ELF-1 (cell line): ENCODE measurements at regions not wholly inside any gene's neighbourhood (a gene's known extent, or its start where the extent isn't known, plus 50 kb on each side); places are given as distances from the start of the nearest gene placed in this dataset.
"Not testable (repeated sequence)": the region's sequence is repeated elsewhere in the genome, so short reads cannot be mapped to it uniquely, and the experiment has no call there.

Experiments
- DNase-seq: peaks from one replicate; pipeline ENCODE4 v3.0.0-alpha.2; 2016; ENCODE audit warnings: low read depth, low spot score

DNA sequence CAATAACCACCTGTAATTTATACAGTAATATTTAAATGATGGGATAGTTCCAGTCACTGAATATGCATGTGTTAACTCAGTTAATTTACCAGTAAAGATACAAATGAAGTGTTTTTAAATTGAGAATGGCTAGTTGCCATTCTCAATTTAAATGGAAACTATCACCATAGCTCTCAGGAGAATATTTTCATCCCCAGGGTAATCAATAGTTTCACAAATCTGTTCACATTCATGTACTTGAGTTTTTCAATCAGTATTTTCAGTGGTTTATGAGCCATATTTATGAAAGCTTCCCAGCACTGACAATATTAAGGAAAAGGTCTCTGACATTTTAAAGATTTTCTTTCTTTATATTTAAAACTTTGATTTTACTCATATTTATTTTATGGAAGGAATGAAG, 439.3 kb downstream of the MAT2B start:
- no peak for DNase-seq

DNA sequence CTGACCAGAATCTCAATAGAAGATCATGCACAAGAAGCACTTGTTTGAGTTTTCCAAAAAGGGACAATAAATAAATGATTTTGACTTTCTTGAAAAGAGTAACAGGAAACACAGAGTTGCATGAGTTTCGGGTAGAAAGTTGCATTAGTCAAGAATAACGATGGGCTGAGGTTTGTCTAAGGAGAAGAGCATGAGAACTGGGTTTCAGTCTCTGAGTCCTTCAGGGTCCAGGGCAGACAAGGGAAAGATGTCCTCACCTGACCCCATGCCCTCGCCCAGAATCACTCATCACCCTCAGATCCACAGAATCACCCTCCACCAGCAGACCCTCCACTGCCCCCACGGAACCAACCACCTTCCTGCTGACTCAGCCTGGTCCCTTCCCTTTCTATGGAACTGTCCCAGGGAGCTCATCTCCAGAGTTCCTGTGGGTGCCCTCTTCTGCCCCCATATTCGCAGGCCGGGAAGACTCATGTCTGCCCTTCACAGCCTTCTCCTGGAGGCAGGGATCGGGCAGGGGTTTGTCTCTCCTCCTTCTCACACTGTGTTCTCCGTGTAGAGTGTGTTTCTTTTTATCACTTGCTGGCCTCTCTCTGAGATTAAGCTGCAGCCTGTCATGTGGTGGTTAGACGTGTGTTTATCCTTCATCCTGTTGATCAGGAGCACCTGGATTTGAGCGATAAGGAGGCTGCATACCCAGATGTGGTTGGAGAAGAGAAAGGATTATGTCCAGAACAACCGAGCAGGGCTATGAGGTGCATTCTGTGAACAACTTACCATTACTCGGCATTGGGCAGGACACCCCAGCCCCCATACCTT, 442.6 kb downstream of the MAT2B start:
- DNase-seq = no peak

DNA sequence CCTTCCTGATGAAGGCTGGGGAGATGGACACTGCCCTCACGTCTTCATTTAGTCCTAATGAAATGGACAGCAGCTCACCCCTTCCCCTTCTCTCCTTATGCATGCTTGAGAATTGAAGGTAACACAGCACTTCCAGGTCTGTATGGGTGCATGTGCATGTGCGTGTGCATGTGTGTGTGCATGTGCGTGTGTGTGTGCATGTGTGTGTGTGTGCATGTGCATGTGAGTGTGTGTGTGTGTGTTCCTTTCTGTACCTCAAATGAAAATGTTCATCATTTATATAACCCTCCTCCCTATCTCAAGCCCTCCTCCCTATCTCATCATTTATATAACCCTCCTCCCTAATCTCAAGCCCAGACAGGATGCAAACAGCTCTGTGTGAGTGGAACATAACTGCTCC, 444.8 kb downstream of the MAT2B start:
- no peak for DNase-seq

DNA sequence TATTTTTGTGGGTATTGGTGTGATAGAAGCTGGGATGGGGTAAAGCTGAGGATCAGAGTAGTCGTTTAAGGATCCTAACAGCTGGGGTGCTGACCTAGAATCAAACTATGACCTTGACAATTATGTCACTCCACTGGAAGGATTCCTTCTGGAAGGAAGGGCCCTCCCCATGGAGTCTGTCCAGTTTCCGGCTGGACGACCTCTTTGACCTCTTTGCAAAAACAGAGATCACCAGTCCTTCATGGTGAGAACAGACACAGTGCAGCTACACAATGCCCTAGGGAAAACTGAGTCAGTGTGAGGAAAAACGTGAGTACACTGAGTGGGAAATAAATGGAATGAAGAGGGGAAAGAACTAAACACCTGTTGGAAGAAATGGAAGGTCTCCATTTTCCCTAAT, 445.6 kb downstream of the MAT2B start:
- DNase-seq = no peak

DNA sequence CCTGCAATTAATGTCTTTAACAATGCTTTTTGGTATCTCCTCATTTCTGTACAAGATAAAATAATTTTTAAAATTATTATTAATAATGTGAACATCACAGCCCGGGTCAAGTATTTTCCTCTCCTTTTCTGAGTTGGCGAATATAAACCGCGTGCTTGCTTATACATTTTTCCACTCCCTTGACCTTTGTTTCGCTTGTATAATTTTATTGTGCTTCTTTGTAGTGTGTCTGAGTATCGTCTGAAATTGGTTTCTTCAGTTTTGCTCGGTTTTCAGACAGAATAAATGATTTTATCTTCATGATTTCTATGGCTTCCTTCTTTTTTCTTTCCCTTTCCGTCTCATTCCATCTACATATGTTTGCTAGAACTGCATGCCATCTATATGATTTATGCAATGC, 448.5 kb downstream of the MAT2B start:
- DNase-seq = no peak

DNA sequence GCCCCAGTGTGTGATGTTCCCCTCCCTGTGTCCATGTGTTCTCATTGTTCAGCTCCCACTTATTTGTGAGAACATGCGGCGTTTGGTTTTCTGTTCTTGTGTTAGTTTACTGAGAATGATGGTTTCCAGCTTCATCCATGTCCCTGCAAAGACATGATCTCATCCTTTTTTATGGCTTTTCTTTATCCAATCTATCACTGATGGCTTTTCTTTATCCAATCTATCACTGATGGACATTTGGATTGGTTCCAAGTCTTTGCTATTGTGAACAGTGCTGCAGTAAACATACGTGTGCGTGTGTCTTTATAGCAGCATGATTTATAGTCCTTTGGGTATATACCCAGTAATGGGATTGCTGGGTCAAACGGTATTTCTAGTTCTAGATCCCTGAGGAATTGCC, 455.8 kb downstream of the MAT2B start:
- DNase-seq = not testable (repeated sequence)

DNA sequence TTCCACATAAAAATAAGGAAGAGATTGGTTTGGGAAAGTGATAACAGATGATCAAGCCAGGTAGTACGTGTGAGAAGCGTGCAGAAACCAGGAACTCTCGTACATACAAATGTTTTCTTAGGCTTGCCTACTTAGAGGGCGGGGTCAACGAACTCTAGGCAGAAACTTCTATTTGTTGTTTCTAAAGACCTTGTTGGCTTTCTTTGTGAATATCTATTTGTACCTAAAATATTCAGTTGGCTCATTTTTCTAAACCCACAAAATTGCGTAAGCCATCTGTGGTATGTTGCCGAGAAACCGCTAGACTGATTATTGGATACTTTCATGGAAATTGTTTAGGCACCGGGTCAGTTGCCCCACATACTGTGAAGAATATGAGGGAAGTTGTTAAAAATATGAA, 458.5 kb downstream of the MAT2B start:
- DNase-seq = no peak

DNA sequence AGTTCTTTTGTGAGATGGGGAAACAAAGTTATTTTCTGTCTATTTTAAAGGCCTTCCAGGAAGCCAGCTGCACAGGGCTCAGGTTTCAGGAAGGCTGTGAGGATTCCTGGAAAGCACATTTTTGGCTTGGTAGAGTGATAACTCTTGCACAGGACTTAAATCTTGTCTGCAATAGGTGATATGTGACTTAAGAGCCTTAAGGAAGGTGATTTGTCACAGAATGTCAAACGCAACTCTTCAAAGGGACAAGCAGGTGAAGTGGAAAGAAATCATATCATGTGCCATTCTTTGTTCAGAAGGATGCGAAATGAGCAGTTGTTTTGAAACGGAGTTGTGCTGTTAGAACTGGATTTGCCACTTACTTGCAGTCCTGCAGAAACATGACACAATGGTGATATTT, 459.3 kb downstream of the MAT2B start:
- no peak for DNase-seq

DNA sequence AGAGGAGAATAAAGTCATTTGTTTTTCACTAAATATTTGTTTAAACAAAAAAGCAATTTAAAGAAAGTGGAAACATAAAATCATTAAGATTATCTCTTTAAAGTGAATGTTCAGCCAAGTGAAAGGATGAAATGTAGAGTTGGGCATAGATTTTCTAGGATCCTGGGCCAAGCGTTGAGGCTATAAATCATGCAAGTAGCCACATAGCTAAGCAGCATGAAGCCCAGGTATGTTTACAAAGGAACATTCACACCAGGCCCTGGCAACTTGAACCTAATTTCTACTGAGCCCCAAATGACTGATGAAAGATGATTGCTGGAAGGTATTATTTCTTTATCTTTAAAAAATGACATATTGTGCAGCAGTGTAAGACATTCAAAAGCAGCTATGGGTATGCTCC, 461.8 kb downstream of the MAT2B start:
- no peak for DNase-seq

DNA sequence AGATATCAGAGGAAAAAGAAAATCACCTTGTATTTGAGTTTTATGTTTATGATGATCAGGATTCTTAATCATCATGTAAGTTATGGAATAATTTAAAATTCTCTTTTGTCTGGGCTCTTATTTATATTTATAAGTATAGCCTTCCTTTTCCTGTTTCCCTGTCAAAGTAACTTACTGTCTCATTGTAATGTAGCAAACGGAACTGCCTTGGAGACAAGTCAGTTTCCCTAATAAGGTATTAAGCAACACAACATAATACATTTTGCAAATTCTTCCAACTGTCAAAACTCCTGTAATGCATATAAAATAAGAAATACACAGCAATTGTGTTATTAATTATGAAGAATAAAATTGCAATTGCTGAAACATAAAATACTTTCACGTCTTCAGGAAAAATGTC, 463.2 kb downstream of the MAT2B start:
- no peak for DNase-seq

DNA sequence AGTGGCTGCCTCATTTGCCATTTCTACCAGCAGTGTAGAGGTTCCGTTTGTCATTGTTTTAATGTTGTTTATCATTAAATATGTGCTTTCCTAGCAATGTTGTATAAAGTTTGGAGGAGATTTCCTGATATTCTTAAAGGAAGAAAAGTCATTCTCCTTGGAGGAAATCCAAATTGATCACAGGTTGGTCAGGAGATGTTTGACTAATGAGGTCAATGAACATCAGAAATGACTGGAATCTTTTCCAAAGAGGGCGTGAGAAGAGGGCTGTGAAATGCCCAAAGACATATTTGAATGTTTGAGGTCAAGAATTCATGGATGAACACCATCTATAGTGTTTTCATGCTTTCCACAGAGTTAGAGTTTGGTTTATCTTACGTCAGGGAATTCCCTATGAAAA, 471.3 kb downstream of the MAT2B start:
- no peak for DNase-seq

DNA sequence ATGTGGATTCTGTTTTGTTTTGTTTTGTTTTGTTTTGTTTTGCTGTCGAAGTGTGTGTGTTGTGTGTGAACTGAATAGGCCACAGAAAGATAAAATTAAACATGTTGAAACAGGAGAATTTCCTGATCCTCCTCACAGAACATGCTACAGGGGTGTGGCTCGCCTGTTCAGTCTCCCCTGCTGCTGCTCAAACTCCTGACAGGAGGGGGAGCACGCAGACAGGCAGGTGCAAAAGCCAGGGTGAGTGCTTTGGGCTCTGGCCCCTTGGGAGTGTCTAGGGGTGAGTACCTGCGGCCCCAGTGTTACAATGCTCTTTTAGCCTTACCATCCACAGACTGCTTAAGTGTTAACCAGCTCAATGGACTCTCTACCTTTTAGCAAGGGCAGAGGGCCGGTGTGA, 473.5 kb downstream of the MAT2B start:
- DNase-seq = peak; percentile 8

DNA sequence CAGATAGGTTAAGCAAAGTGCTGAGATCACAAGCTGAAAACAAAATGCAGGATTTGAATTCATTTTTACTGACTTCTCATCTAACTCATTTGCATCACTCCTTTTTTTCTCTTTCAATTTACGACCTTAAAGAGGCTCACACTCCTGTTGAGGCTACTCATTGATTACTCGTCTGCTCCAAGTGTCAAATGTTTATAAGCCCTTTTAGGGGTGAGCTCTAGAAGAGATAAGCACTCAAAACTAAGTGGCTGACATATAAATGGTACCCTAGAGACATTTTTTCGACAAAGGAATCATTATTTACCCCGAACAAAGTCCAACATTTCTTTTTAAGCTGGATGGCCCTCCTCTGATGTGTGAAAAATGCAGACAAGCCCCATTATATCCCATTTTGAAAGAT, 483.1 kb downstream of the MAT2B start:
- DNase-seq = no peak

DNA sequence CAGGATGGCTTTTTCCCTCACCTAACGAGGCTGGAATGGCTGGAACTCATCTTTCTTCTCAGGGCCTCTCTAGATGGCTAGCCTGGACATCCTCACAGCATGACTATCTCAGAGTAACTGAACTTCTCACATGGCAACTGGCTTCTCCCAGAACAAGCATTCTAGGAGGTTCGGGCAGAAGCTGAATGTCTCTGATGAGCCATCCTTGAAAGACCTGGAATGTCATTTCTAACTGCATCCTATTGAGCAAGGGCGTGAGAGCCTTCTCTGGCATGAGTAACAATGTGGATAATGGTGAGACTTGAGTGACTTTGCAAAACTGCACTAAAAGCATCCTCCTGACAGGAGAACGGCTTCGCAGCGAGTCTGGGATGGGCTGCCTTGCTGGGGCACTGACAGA, 487.7 kb downstream of the MAT2B start:
- DNase-seq = no peak

DNA sequence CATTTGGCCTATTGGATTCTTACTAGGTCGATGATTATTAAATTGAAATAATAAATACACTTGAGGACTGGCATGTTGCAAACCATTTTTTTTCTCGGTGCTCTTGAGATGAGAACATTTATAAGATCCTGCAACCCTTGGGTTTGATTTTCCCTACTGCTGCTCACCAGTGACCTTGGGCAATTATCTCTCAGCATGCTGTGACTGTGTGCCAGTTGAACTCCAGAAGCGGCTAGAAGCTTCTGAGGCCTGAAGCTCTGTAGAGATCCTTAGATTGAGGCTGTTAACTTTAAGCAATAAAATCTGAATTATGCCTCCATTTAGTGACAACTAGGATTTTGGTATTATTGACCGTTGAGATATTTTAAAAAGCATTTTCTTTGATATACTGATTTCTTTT, 489.8 kb downstream of the MAT2B start:
- DNase-seq = no peak

DNA sequence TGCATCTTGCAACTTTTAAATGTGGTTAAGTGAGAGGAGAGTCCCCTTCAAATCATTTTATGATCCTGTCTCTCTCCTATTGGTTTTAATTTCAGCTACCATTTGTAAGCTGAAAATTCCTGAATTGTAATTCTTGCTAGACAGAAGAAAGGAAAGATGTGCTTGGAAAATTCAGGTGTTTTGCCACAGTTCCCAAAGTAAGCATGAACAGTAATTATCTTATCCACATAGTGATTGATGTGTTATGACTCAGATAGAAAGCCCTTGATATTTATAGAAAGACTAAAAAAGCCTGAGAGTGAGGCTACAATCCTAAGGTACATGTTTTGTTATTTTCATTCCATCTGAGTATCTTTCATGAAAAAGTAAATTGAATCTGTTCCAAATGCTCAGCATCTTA, 492.5 kb downstream of the MAT2B start:
- DNase-seq = no peak

DNA sequence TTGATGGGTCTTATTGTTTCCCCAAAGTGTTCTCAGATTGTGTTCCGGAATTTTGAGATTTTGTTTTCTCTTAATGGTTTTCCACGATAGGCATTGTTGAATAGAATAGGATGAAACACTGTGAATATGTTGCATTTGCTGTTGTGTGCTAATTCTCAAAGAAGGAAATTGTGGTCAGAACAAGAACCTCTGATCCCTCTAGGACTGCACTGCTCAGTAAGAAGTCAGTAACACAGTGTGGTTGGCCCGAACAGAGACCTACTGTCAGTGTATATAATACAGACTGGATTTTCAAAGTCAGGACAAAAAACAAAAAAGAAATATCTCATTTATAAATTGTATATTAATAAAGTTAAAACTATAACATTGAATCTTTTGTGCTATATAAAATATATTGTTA, 494.8 kb downstream of the MAT2B start:
- DNase-seq = no peak

DNA sequence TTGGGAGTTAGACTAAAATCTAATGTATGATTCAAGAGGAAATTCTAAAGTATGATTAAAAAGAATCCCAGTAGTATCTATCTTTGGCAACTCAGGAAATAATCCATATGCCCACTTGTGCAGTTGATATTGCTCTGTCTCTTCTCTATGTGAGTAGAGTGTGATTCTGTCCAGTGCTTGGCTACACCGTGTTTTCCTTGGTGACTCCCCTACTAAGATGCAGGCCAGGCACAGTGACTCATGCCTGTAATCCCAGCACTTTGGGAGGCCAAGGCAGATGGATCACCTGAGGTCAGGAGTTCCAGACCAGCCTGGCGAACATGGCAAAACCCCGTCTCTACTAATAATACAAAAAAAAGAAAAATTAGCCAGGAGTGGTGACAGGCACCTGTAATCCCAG, 495.4 kb downstream of the MAT2B start:
- no peak for DNase-seq

DNA sequence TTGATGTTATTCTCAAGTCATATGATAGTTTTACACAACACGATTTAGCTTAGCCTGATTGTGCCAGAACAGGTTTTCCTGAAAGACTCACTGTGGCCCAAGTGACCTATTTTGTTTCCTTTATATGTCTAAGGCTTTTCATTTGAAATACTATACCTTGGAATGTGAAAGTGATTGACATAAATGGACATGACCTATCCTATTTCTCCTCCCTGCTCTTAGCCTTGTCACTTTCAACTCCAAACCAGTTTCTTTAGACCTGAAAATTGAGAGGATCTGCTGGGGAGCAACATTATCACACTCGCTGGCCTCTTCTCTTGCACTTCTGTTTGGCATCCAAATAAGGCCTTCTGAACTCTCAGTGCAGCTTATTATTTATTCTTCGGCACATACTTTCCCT, 496.8 kb downstream of the MAT2B start:
- DNase-seq = no peak

DNA sequence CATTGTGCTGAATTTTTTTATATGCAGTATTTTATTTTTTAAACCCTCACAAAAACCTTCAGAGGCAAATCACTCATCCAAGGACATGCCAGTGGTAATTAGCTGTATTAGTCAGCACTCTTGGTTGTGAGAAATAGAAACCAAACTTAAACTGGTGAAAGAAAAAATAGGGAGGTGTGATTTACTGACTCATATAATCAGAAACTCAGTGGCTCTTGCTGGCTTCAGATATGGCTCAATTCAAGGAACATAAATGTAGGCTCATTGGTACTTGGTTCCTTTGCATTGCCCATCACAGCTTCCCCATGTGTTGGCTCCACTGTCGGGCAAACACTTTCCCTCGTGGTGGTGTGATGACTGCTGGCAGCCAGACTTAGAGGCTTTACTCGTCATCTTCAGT, 497.2 kb downstream of the MAT2B start:
- no peak for DNase-seq

DNA sequence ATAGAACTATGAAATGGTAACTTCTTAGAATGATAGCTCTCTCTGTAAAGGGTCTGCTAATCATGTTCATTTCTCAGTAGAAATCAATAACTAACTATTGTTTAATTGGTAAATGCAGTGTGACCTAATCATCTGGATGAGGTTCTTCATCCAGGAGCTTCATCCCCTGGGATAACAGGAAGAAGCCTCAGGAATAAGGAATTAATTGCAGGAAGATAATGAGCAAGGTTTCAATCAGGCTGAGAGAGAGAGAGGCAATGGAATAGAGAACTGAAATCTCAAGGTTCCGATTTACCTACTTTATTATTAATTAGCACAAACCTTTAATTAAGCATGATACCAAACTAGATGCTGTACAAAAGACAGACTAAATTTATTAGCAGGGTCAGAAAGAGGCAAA, 499.7 kb downstream of the MAT2B start:
- no peak for DNase-seq

DNA sequence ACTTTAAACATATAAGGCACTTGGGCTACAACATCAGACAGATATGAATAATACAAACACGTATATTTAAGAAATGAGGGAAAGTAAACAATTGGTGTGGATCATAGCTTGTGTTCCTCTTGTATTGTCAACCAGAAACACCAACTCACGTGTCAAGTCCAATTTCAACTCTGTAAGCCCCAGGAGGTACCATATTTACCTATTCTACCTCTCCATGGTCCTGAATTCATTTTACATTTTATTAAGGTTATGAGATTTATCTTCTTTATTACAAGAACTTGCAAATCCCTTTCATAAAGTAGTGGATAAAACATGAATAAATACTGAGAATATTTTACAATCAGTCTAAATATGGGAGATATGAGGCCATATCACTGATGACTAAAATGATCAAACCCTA, 501.6 kb downstream of the MAT2B start:
- DNase-seq = no peak

DNA sequence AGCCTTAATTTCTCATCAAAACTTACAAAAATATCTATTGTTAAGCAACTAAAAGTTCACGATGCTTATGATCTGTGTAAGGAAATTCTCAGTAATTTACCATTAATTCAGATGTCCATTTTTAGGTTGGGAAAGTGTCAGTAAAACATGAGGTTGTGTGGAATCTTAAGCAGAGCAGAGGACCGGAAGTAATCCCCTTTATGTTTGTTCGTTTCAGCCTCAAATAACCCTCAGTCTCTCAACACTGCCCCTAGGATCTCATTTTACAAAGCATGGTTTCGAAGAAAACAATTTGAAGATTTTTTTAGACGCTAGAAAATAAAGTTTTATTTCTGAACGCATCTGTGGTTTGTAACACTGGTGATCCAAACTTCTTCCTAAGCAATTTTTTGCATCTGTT, 504.2 kb downstream of the MAT2B start:
- no peak for DNase-seq

DNA sequence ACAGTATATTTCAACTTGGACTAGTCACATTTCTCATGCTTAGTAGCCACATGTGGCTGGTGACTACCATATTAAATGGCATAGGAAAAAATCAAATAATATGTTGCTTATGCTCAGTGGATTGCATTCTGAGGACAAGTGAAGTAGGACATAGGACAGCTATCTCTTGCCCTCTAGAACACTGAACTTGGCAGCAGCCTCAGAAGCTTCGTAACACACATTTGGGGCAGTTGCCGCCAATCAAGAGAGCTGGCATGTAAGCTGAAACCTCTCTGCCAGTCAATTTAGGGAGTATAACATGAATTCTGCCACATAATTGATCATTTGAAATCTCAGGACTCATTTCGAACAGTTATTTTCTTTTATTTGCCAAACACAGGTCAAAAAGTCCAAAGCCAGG, 505.5 kb downstream of the MAT2B start:
- DNase-seq = no peak
